Loucy (cell line): ENCODE measurements at regions not wholly inside any gene's neighbourhood (a gene's known extent, or its start where the extent isn't known, plus 50 kb on each side); places are given as distances from the start of the nearest gene placed in this dataset.

Experiments
- H2AFZ ChIP-seq: fragments of 200-600 bp; sonication (generic); 2 replicates; pipeline ENCODE4 v1.6.0; 2016; ENCODE audit warnings: antibody characterized with exemption, mild to moderate bottlenecking, low read length, moderate library complexity
- H3F3A ChIP-seq: fragments of 200-600 bp; 2 replicates; pipeline ENCODE4 v1.6.0; 2016; ENCODE audit warnings: antibody characterized with exemption, low read depth, mild to moderate bottlenecking
- H3K27me3 ChIP-seq: fragments of 200-600 bp; sonication (generic); 2 replicates; pipeline ENCODE4 v1.6.1; 2014; ENCODE audit warnings: low read length, mild to moderate bottlenecking; ENCODE audit not compliant: insufficient read depth, poor library complexity, severe bottlenecking
- H3K36me3 ChIP-seq: fragments of 200-600 bp; sonication (generic); 2 replicates; pipeline ENCODE4 v1.6.1; 2016; ENCODE audit warnings: low read length; ENCODE audit not compliant: insufficient read depth
- H3K4me1 ChIP-seq: fragments of 200-600 bp; sonication (generic); 2 replicates; pipeline ENCODE4 v1.5.1; 2014; ENCODE audit warnings: low read length, mild to moderate bottlenecking; ENCODE audit not compliant: insufficient read depth, poor library complexity, severe bottlenecking
- H3K4me2 ChIP-seq: fragments of 200-600 bp; sonication (generic); 2 replicates; pipeline ENCODE4 v1.6.0; 2014; ENCODE audit warnings: antibody characterized with exemption, low read length, low read depth, mild to moderate bottlenecking; ENCODE audit not compliant: poor library complexity, severe bottlenecking
- H3K4me3 ChIP-seq: fragments of 200-600 bp; sonication (generic); 2 replicates; pipeline ENCODE4 v1.5.1; 2014; ENCODE audit warnings: low read length, mild to moderate bottlenecking, mixed read lengths; ENCODE audit not compliant: poor library complexity, severe bottlenecking
- H3K79me2 ChIP-seq: fragments of 200-600 bp; sonication (generic); 2 replicates; pipeline ENCODE4 v1.6.1; 2014; ENCODE audit warnings: low read length; ENCODE audit not compliant: insufficient read depth
- H3K9ac ChIP-seq: fragments of 200-600 bp; sonication (generic); 2 replicates; pipeline ENCODE4 v1.6.0; 2014; ENCODE audit warnings: mild to moderate bottlenecking, low read depth, low read length, moderate library complexity; ENCODE audit not compliant: poor library complexity, severe bottlenecking
- H3K9me2 ChIP-seq: fragments of 200-600 bp; sonication (generic); replicated peaks from 2 replicates; pipeline ENCODE4 v1.6.1; 2016; ENCODE audit warnings: low read depth, low read length, mixed read lengths
- H3K9me3 ChIP-seq: fragments of 200-600 bp; sonication (generic); 2 replicates; pipeline ENCODE4 v1.6.1; 2014; ENCODE audit warnings: mild to moderate bottlenecking, antibody characterized with exemption, low read length, low read depth; ENCODE audit not compliant: insufficient read depth
- H4K20me1 ChIP-seq: fragments of 200-600 bp; sonication (generic); 2 replicates; pipeline ENCODE4 v1.6.0; 2014; ENCODE audit warnings: antibody characterized with exemption, low read length, mild to moderate bottlenecking; ENCODE audit not compliant: insufficient read depth, poor library complexity, severe bottlenecking
- CTCF ChIP-seq: fragments of 200-600 bp; sonication (generic); conservative IDR thresholded peaks from 2 replicates; pipeline ENCODE4 v1.5.1; 2014; ENCODE audit warnings: mild to moderate bottlenecking, antibody characterized with exemption, low read length
- EZH2phosphoT487 ChIP-seq: fragments of 200-600 bp; IDR thresholded peaks from 2 replicates; pipeline ENCODE4 v1.6.1; 2018; ENCODE audit warnings: antibody characterized with exemption, mild to moderate bottlenecking, moderate library complexity, borderline replicate concordance

DNA sequence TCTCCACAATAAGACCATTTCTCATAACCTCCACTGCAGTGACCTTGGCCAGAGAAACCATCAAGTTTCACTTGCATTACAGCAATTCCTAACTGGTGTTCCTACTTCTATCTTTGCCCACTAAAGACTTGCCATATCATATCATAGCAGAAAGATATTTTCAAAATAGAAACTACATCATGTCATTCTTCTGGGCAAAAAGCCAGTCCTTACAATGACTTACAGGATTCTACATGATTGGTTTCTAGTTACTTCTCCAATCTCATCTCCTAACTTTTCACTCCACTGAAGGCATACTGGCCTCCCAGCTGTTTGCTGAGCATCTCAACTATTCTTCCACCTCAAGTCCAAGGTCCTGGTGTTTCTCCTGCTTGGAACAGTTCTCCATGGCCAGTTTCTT, 151.4 kb downstream of the HNMT start:
- Histone ChIP-seq H3K36me3 (no peaks in the 10 kb centered on the region), H3K4me2 (no peak overlapping the region), H4K20me1 (no peaks in the 10 kb centered on the region), H3K79me2 (no peaks in the 10 kb centered on the region), H3K9me3 (no peaks in the 10 kb centered on the region), H3K4me3 (no peak overlapping the region), H2AFZ (no peak overlapping the region), H3K4me1 (no peaks in the 10 kb centered on the region), H3K9ac (no peak overlapping the region), H3K9me2 (no peaks in the 10 kb centered on the region), H3K27me3 (no peaks in the 10 kb centered on the region), H3F3A (no peaks in the 10 kb centered on the region)
- no peak for TF ChIP-seq CTCF
- no peak for TF ChIP-seq EZH2phosphoT487

- Histone ChIP-seq H3K79me2 (no peaks in the 10 kb centered on the region), H3K9me2 (no peaks in the 10 kb centered on the region), H3K4me3 (no peak overlapping the region), H3K9me3 (no peaks in the 10 kb centered on the region), H3K9ac (no peak overlapping the region), H4K20me1 (no peaks in the 10 kb centered on the region), H3K27me3 (no peaks in the 10 kb centered on the region), H3K4me2 (no peak overlapping the region), H3K36me3 (no peaks in the 10 kb centered on the region), H3K4me1 (no peaks in the 10 kb centered on the region), H3F3A (no peaks in the 10 kb centered on the region), H2AFZ (no peak overlapping the region)
- TF ChIP-seq CTCF (no peak), EZH2phosphoT487 (no peak)
These were observed 152.2 kb downstream of the HNMT start for GRCh38 chr2:138116456-138116855.

- no peaks in the 10 kb centered on the region for H3K9me2 ChIP-seq
- no peaks in the 10 kb centered on the region for H3K79me2 ChIP-seq
- H3K9me3 ChIP-seq: no peaks in the 10 kb centered on the region
- no peak overlapping the region for H2AFZ ChIP-seq
- TF ChIP-seq CTCF (no peak), EZH2phosphoT487 (no peak)
- no peak overlapping the region for H3K4me2 ChIP-seq
- H4K20me1 ChIP-seq: no peaks in the 10 kb centered on the region
- H3K4me3 ChIP-seq: no peak overlapping the region
- no peaks in the 10 kb centered on the region for H3K36me3 ChIP-seq
- no peaks in the 10 kb centered on the region for H3K4me1 ChIP-seq
- no peak overlapping the region for H3K9ac ChIP-seq
- H3K27me3 ChIP-seq: no peaks in the 10 kb centered on the region
- H3F3A ChIP-seq: no peaks in the 10 kb centered on the region
These were observed 157.7 kb downstream of the HNMT start for GRCh38 chr2:138121666-138122661.
